Limb (tissue), 2 donors: ENCODE measurements at regions not wholly inside any gene's neighbourhood (a gene's known extent, or its start where the extent isn't known, plus 50 kb on each side); places are given as distances from the start of the nearest gene placed in this dataset.
"Not testable (repeated sequence)": the region's sequence is repeated elsewhere in the genome, so short reads cannot be mapped to it uniquely, and the experiment has no call there.

Source experiments
- DNase-seq, 2 donors: peaks; one replicate each; pipeline ENCODE4 v3.0.0-alpha.2; 2016; ENCODE audit errors: extremely low spot score in 2 of 2

GRCh38 chr7:56222866-56223265 lies 106.6 kb upstream of the NUPR2 start:
- DNase-seq: no peak

- no peak for DNase-seq
Measured at GRCh38 chr7:56219017-56219416, 102.8 kb upstream of the NUPR2 start.

- peak in 1 of 2 donors; percentile 7 for DNase-seq
Measured at GRCh38 chr7:56218510-56218909, 102.3 kb upstream of the NUPR2 start.

- DNase-seq: no peak
Measured at GRCh38 chr7:56213574-56213973, 97.4 kb upstream of the NUPR2 start.

DNA sequence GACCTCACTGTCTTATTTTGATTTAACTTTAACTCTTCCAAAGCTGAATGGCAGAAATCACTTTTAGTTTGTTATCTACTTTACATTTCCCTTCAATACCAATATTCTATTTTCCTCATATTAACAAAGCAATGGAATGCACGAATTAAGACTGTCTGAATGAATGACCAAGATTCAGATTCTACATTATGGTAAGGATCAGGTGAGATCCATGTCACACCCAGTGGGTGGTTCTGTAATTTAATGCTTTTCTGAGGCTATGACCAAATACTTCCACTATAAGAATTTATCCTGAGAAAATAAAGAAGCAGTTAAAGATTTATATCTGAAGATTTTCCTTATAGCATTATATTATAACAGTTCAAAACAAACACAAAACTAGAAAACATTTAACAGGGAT lies 90.2 kb upstream of the NUPR2 start:
- DNase-seq: no peak

- DNase-seq: no peak
Measured at GRCh38 chr7:56199639-56200038, 83.4 kb upstream of the NUPR2 start.

DNA sequence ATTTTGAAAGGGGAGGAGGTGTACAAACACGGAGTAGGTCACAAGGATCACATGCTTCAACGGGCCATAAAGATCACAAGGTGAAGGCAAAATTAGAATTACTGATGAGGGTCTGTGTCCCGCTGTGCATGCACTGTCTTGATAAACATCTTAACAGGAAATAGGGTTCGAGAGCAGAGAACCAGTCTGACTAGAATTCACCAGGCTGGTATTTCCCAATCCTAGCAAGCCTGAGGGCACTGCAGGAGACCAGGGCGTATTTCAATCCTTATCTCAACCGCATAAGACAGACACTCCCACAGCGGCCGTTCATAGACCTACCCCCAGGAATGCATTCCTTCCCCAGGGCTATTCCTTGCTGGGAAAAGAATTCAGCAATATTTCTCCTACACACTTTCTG lies 80.0 kb upstream of the NUPR2 start:
- not testable (repeated sequence) for DNase-seq

GRCh38 chr7:56188823-56189346 lies 72.7 kb upstream of the NUPR2 start:
- DNase-seq: no peak

- DNase-seq: no peak
Measured at GRCh38 chr7:56188376-56188775, 72.2 kb upstream of the NUPR2 start.

DNA sequence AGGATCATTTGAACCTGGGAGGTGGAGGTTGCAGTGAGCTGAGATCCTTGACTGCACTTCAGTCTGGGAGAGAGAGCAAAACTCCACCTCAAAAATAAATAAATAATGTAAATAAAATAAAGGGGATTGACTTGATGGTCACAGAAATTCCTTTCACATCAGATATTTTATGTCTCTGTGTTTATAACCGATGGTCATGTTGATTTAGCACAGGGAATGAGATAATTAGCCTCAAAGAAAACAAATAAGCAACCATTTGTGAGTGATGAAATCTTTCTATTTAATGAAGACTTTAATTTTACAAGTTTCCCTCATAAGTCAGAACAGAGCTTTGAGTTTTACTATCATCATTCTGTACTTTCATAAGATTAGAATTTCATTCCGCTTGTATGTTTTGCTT lies 64.8 kb upstream of the NUPR2 start:
- no peak for DNase-seq

- DNase-seq: no peak
Measured at GRCh38 chr7:56175771-56176170, 59.6 kb upstream of the NUPR2 start.

GRCh38 chr7:56174875-56175760 lies 58.9 kb upstream of the NUPR2 start:
- DNase-seq: peak in 1 of 2 donors; percentile 42

DNA sequence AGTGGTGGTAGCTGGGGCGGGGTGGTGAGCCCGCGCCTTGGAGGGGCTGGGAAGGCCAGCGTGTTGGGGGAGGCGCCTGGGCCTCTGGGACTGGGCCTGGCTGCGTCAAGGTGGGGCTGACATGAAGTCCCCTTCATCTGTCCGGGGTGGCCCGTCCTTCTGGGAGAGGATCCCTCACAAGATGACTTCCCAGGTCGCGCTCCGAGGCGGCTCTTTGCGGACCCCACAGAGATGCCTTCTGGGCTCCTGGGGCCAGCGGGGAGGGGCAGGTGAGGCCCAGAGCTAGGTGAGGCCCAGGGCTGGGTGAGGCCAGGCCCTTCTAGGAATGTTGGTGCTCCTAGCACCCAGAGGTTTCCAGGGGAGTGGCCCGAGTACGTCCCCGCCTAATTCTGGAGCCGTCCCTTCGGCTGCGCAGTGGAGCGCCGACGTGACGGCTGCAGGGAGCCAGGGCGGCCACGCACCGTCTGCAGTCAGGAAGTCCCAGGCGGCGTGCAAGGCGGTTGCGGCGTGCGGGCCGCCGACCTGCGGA lies 58.2 kb upstream of the NUPR2 start:
- DNase-seq: no peak
